GM12878 (cell line): ENCODE measurements at regions not wholly inside any gene's neighbourhood (a gene's known extent, or its start where the extent isn't known, plus 50 kb on each side); places are given as distances from the start of the nearest gene placed in this dataset.
"Not testable (repeated sequence)": the region's sequence is repeated elsewhere in the genome, so short reads cannot be mapped to it uniquely, and the experiment has no call there.

Source experiments
- BHLHE40 ChIP-seq, 2 experiments: fragments of 450-650 bp in 1 of 2; IDR thresholded peaks; 2 replicates each; pipeline ENCODE4 v1.6.1; 2011 to 2017; ENCODE audit warnings: low read depth in 2 of 2, borderline replicate concordance in 1 of 2, improper control_type of control experiment in 1 of 2, low read length in 1 of 2, mild to moderate bottlenecking in 1 of 2
- CREM ChIP-seq: IDR thresholded peaks from 2 replicates; pipeline ENCODE4 v1.6.1; 2014; ENCODE audit warnings: antibody characterized with exemption, low read depth
- EP300 ChIP-seq, 2 experiments: fragments of 150-350 bp in 1 of 2; IDR thresholded peaks; 2 replicates each; pipeline ENCODE4 v1.6.1; 2011 to 2012; ENCODE audit warnings: low read depth in 2 of 2, low read length in 2 of 2, borderline replicate concordance in 1 of 2, improper control_type of control experiment in 1 of 2, inconsistent platforms in 1 of 2; ENCODE audit not compliant: control insufficient read depth in 1 of 2
- EZH2 ChIP-seq: IDR thresholded peaks from 2 replicates; pipeline ENCODE4 v1.6.1; 2012; ENCODE audit warnings: low read depth, mild to moderate bottlenecking, control low read depth, inconsistent platforms, low read length, borderline replicate concordance; ENCODE audit not compliant: control insufficient read depth
- KAT2A ChIP-seq: conservative IDR thresholded peaks from 2 replicates; pipeline ENCODE4 v1.6.1; 2011; ENCODE audit warnings: low read depth, low read length; ENCODE audit not compliant: control insufficient read depth
- MYC ChIP-seq: IDR thresholded peaks from 2 replicates; pipeline ENCODE4 v1.6.1; 2011; ENCODE audit warnings: mild to moderate bottlenecking, low read length, moderate library complexity, inconsistent platforms; ENCODE audit not compliant: insufficient read depth, insufficient replicate concordance, insufficient read length, severe bottlenecking
- NR2C2 ChIP-seq: IDR thresholded peaks from 2 replicates; pipeline ENCODE4 v1.6.1; 2011; ENCODE audit warnings: borderline replicate concordance, low read depth; ENCODE audit not compliant: control insufficient read depth, insufficient read length
- POLR2AphosphoS5 ChIP-seq: IDR thresholded peaks from 2 replicates; pipeline ENCODE4 v1.6.1; 2011; ENCODE audit warnings: mild to moderate bottlenecking, low read length, inconsistent platforms
- TAF1 ChIP-seq: IDR thresholded peaks from 2 replicates; pipeline ENCODE4 v1.6.1; 2011; ENCODE audit warnings: mild to moderate bottlenecking, low read depth, low read length, borderline replicate concordance
- ZNF274 ChIP-seq: IDR thresholded peaks from one replicate; pipeline ENCODE4 v1.8.0; 2011; ENCODE audit not compliant: insufficient read length, insufficient read depth
- TF ChIP-seq, protein P1 (sequence below), 3 experiments: IDR thresholded peaks in 2 of 3; conservative IDR thresholded peaks in 1 of 3; 2 replicates each; pipeline ENCODE4 v1.5.1; 2011; ENCODE audit warnings: low read depth in 3 of 3, low read length in 3 of 3, mild to moderate bottlenecking in 3 of 3, control low read depth in 2 of 3, moderate library complexity in 2 of 3, inconsistent platforms in 1 of 3, mixed read lengths in 1 of 3; ENCODE audit not compliant: control insufficient read depth in 2 of 3, insufficient read depth in 1 of 3; ENCODE audit errors: extremely low read depth in 1 of 3
- TF ChIP-seq, protein P2 (sequence below): IDR thresholded peaks from 2 replicates; pipeline ENCODE4 v1.6.1; 2011; ENCODE audit warnings: low read depth, mild to moderate bottlenecking, low read length, moderate library complexity, borderline replicate concordance; ENCODE audit errors: extremely low read depth
- TF ChIP-seq, protein P3 (sequence below): fragments of 450-650 bp; IDR thresholded peaks from 2 replicates; pipeline ENCODE4 v1.6.1; 2016; ENCODE audit warnings: mild to moderate bottlenecking, moderate library complexity, borderline replicate concordance

DNA sequence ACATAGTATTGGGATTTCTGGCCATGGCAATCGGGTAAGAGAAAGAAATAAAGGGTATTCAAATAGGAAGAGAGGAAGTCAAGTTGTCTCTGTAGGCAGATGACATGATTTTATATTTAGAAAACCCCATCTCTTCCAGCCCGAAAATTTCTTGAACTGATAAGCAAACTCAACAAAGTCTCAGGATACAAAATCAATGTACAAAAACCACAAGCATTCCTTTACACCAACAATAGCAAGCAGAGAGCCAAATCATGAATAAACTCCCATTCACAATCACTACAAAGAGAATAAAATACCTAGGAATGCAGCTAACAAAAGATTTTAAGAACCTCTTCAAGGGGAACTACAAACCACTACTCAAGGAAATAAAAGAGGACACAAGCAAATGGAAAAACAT is 600.1 kb upstream of the EPHA5 start:
- TF ChIP-seq, protein P1, sequence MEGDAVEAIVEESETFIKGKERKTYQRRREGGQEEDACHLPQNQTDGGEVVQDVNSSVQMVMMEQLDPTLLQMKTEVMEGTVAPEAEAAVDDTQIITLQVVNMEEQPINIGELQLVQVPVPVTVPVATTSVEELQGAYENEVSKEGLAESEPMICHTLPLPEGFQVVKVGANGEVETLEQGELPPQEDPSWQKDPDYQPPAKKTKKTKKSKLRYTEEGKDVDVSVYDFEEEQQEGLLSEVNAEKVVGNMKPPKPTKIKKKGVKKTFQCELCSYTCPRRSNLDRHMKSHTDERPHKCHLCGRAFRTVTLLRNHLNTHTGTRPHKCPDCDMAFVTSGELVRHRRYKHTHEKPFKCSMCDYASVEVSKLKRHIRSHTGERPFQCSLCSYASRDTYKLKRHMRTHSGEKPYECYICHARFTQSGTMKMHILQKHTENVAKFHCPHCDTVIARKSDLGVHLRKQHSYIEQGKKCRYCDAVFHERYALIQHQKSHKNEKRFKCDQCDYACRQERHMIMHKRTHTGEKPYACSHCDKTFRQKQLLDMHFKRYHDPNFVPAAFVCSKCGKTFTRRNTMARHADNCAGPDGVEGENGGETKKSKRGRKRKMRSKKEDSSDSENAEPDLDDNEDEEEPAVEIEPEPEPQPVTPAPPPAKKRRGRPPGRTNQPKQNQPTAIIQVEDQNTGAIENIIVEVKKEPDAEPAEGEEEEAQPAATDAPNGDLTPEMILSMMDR (IDR thresholded peaks at IDR 0.05 in 2 of 3, conservative IDR thresholded peaks at IDR 0.05 in 1 of 3; ENCODE audit: control insufficient read depth in 2 of 3, extremely low read depth in 1 of 3, insufficient read depth in 1 of 3, low read depth in 3 of 3, low read length in 3 of 3) = not testable (repeated sequence)
- TF ChIP-seq, protein P2, sequence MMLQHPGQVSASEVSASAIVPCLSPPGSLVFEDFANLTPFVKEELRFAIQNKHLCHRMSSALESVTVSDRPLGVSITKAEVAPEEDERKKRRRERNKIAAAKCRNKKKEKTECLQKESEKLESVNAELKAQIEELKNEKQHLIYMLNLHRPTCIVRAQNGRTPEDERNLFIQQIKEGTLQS = not testable (repeated sequence)
- not testable (repeated sequence) for TF ChIP-seq EP300 (IDR thresholded peaks at IDR 0.05; ENCODE audit: borderline replicate concordance in 1 of 2, control insufficient read depth in 1 of 2, low read depth in 2 of 2, low read length in 2 of 2); EZH2; POLR2AphosphoS5; CREM; MYC; NR2C2; BHLHE40 (IDR thresholded peaks at IDR 0.05; ENCODE audit: borderline replicate concordance in 1 of 2, low read depth in 2 of 2, low read length in 1 of 2); ZNF274; TAF1; KAT2A
- TF ChIP-seq, protein P3, sequence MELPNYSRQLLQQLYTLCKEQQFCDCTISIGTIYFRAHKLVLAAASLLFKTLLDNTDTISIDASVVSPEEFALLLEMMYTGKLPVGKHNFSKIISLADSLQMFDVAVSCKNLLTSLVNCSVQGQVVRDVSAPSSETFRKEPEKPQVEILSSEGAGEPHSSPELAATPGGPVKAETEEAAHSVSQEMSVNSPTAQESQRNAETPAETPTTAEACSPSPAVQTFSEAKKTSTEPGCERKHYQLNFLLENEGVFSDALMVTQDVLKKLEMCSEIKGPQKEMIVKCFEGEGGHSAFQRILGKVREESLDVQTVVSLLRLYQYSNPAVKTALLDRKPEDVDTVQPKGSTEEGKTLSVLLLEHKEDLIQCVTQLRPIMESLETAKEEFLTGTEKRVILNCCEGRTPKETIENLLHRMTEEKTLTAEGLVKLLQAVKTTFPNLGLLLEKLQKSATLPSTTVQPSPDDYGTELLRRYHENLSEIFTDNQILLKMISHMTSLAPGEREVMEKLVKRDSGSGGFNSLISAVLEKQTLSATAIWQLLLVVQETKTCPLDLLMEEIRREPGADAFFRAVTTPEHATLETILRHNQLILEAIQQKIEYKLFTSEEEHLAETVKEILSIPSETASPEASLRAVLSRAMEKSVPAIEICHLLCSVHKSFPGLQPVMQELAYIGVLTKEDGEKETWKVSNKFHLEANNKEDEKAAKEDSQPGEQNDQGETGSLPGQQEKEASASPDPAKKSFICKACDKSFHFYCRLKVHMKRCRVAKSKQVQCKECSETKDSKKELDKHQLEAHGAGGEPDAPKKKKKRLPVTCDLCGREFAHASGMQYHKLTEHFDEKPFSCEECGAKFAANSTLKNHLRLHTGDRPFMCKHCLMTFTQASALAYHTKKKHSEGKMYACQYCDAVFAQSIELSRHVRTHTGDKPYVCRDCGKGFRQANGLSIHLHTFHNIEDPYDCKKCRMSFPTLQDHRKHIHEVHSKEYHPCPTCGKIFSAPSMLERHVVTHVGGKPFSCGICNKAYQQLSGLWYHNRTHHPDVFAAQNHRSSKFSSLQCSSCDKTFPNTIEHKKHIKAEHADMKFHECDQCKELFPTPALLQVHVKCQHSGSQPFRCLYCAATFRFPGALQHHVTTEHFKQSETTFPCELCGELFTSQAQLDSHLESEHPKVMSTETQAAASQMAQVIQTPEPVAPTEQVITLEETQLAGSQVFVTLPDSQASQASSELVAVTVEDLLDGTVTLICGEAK = not testable (repeated sequence)
